Liver (tissue), 8 donors: ENCODE measurements at regions not wholly inside any gene's neighbourhood (a gene's known extent, or its start where the extent isn't known, plus 50 kb on each side); places are given as distances from the start of the nearest gene placed in this dataset.

ENCODE experiments used
- DNase-seq: peaks from one replicate; pipeline ENCODE4 v3.0.0-alpha.2; 2017; ENCODE audit warnings: low spot score
- H3K27ac ChIP-seq, 2 donors: one replicate each; pipeline ENCODE4 v1.7.0; 2013; ENCODE audit warnings: inconsistent platforms in 2 of 2, low read length in 2 of 2, control low read depth in 1 of 2, low read depth in 1 of 2, mild to moderate bottlenecking in 1 of 2
- H3K27me3 ChIP-seq, 4 donors: one replicate each; pipeline versions ENCODE4 v1.6.1 to v1.7.0; 2013; ENCODE audit warnings: low read length in 3 of 4, inconsistent platforms in 1 of 4, mild to moderate bottlenecking in 1 of 4, moderate library complexity in 1 of 4; ENCODE audit not compliant: control insufficient read depth in 4 of 4, insufficient read depth in 4 of 4
- H3K36me3 ChIP-seq, 4 donors: one replicate each; pipeline versions ENCODE4 v1.6.1 to v1.7.0; 2013; ENCODE audit warnings: low read length in 3 of 4, mild to moderate bottlenecking in 3 of 4, low read depth in 1 of 4, moderate library complexity in 1 of 4; ENCODE audit not compliant: control insufficient read depth in 4 of 4, insufficient read depth in 3 of 4
- H3K4me1 ChIP-seq, 4 donors: one replicate each; pipeline versions ENCODE4 v1.6.1 to v1.7.0; 2013; ENCODE audit warnings: low read length in 3 of 4, mild to moderate bottlenecking in 3 of 4, moderate library complexity in 1 of 4; ENCODE audit not compliant: control insufficient read depth in 4 of 4, insufficient read depth in 4 of 4
- H3K4me3 ChIP-seq, 3 donors: one replicate each; pipeline versions ENCODE4 v1.6.1 to v1.7.0; 2013; ENCODE audit warnings: low read length in 3 of 3, control low read depth in 1 of 3, low read depth in 1 of 3, mild to moderate bottlenecking in 1 of 3
- H3K9ac ChIP-seq, 2 donors: one replicate each; pipeline ENCODE4 v1.7.0; 2013; ENCODE audit warnings: low read length in 2 of 2, mild to moderate bottlenecking in 2 of 2, moderate library complexity in 2 of 2, control low read depth in 1 of 2, low read depth in 1 of 2
- H3K9me3 ChIP-seq, 4 donors: one replicate each; pipeline versions ENCODE4 v1.6.1 to v1.7.0; 2013; ENCODE audit warnings: low read length in 3 of 4; ENCODE audit not compliant: control insufficient read depth in 4 of 4
- ATF3 ChIP-seq: IDR thresholded peaks from 2 replicates; pipeline ENCODE4 v1.6.1; 2016; ENCODE audit warnings: antibody characterized with exemption
- CTCF ChIP-seq: fragments of 150-350 bp; IDR thresholded peaks from 2 replicates; pipeline ENCODE4 v1.5.1; 2017; ENCODE audit warnings: improper control_type of control experiment, low read depth, low read length; ENCODE audit not compliant: missing input control
- EGR1 ChIP-seq, 2 donors: IDR thresholded peaks; 2 replicates each; pipeline ENCODE4 v1.6.1; 2016 to 2018; ENCODE audit warnings: antibody characterized with exemption in 2 of 2, low read depth in 2 of 2
- FOXA1 ChIP-seq: IDR thresholded peaks from 2 replicates; pipeline ENCODE4 v1.6.1; 2016; ENCODE audit warnings: antibody characterized with exemption
- FOXA2 ChIP-seq: IDR thresholded peaks from 2 replicates; pipeline ENCODE4 v1.6.1; 2016; ENCODE audit warnings: antibody characterized with exemption
- GABPA ChIP-seq, 2 donors: IDR thresholded peaks in 1 of 2; conservative IDR thresholded peaks in 1 of 2; 2 replicates each; pipeline ENCODE4 v1.6.1; 2016; ENCODE audit warnings: antibody characterized with exemption in 2 of 2, mild to moderate bottlenecking in 1 of 2, moderate library complexity in 1 of 2
- HNF4A ChIP-seq, 2 donors: conservative IDR thresholded peaks; 2 replicates each; pipeline ENCODE4 v1.6.1; 2016; ENCODE audit warnings: antibody characterized with exemption in 2 of 2, mild to moderate bottlenecking in 2 of 2
- HNF4G ChIP-seq: IDR thresholded peaks from 2 replicates; pipeline ENCODE4 v1.6.1; 2016; ENCODE audit warnings: antibody characterized with exemption
- JUND ChIP-seq, 2 donors: IDR thresholded peaks; 2 replicates each; pipeline ENCODE4 v1.6.1; 2016; ENCODE audit warnings: antibody characterized with exemption in 2 of 2
- MAX ChIP-seq: IDR thresholded peaks from 2 replicates; pipeline ENCODE4 v1.6.1; 2016; ENCODE audit warnings: antibody characterized with exemption
- NR2F2 ChIP-seq: IDR thresholded peaks from 2 replicates; pipeline ENCODE4 v1.6.1; 2016; ENCODE audit warnings: antibody characterized with exemption
- RAD21 ChIP-seq, 2 donors: IDR thresholded peaks; 2 replicates each; pipeline ENCODE4 v1.6.1; 2016; ENCODE audit warnings: antibody characterized with exemption in 2 of 2, mild to moderate bottlenecking in 2 of 2
- RXRA ChIP-seq, 2 donors: IDR thresholded peaks; 2 replicates each; pipeline ENCODE4 v1.6.1; 2017 to 2018; ENCODE audit warnings: antibody characterized with exemption in 2 of 2, mild to moderate bottlenecking in 1 of 2
- SP1 ChIP-seq: IDR thresholded peaks from 2 replicates; pipeline ENCODE4 v1.6.1; 2018; ENCODE audit warnings: antibody characterized with exemption, mild to moderate bottlenecking
- TAF1 ChIP-seq: conservative IDR thresholded peaks from 2 replicates; pipeline ENCODE4 v1.6.1; 2016; ENCODE audit warnings: antibody characterized with exemption, mild to moderate bottlenecking
- YY1 ChIP-seq: IDR thresholded peaks from 2 replicates; pipeline ENCODE4 v1.6.1; 2016; ENCODE audit warnings: antibody characterized with exemption, mild to moderate bottlenecking
- ZBTB33 ChIP-seq: IDR thresholded peaks from 2 replicates; pipeline ENCODE4 v1.6.1; 2016; ENCODE audit warnings: antibody characterized with exemption
- WGBS: extraction: QIAGEN DNeasy Blood & Tissue Kit; methylation state at CpG from one replicate; pipeline ENCODE4 v1.1.7; 2013; 5-methylcytosine and 5-hydroxymethylcytosine counted together
- TF ChIP-seq, protein P1 (sequence below): IDR thresholded peaks from 2 replicates; pipeline ENCODE4 v1.6.1; 2016; ENCODE audit warnings: antibody characterized with exemption, mild to moderate bottlenecking
- donor health status: healthy.
- donor health status: healthy.
- donor health status: healthy.
- donor health status: healthy.
- donor health status: healthy.

GRCh38 chr15:39330061-39330460 is 250.8 kb upstream of the THBS1 start:
- TF ChIP-seq FOXA2 (no peak), SP1 (no peak), GABPA (IDR thresholded peaks at IDR 0.05 in 1 of 2, conservative IDR thresholded peaks at IDR 0.05 in 1 of 2) (no peak), HNF4G (no peak), HNF4A (conservative IDR thresholded peaks at IDR 0.05) (no peak), ATF3 (no peak), EGR1 (IDR thresholded peaks at IDR 0.05; ENCODE audit: low read depth in 2 of 2) (no peak)
- TF ChIP-seq, protein P1, sequence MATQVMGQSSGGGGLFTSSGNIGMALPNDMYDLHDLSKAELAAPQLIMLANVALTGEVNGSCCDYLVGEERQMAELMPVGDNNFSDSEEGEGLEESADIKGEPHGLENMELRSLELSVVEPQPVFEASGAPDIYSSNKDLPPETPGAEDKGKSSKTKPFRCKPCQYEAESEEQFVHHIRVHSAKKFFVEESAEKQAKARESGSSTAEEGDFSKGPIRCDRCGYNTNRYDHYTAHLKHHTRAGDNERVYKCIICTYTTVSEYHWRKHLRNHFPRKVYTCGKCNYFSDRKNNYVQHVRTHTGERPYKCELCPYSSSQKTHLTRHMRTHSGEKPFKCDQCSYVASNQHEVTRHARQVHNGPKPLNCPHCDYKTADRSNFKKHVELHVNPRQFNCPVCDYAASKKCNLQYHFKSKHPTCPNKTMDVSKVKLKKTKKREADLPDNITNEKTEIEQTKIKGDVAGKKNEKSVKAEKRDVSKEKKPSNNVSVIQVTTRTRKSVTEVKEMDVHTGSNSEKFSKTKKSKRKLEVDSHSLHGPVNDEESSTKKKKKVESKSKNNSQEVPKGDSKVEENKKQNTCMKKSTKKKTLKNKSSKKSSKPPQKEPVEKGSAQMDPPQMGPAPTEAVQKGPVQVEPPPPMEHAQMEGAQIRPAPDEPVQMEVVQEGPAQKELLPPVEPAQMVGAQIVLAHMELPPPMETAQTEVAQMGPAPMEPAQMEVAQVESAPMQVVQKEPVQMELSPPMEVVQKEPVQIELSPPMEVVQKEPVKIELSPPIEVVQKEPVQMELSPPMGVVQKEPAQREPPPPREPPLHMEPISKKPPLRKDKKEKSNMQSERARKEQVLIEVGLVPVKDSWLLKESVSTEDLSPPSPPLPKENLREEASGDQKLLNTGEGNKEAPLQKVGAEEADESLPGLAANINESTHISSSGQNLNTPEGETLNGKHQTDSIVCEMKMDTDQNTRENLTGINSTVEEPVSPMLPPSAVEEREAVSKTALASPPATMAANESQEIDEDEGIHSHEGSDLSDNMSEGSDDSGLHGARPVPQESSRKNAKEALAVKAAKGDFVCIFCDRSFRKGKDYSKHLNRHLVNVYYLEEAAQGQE: no peak
- WGBS: 86% methylated on average over 6 of the region's 6 CpGs
- no peak overlapping the region for H3K9ac ChIP-seq

GRCh38 chr15:39331584-39331983 is 249.3 kb upstream of the THBS1 start:
- no peak overlapping the region for H3K27ac ChIP-seq
- no peak for DNase-seq
- no peak overlapping the region for H3K9ac ChIP-seq
- peaks cover 3 to 20% (median 11%) of the 10 kb centered on the region in 4 donors for H3K4me1 ChIP-seq
- no peaks in the 10 kb centered on the region for H3K9me3 ChIP-seq
- WGBS: 84% methylated on average over 3 of the region's 3 CpGs
- no peak for TF ChIP-seq MAX
- no peak for TF ChIP-seq ZBTB33
- no peak for TF ChIP-seq RAD21 (IDR thresholded peaks at IDR 0.05)
- TF ChIP-seq HNF4A (conservative IDR thresholded peaks at IDR 0.05): no peak
- TF ChIP-seq RXRA (IDR thresholded peaks at IDR 0.05): no peak
- no peak for TF ChIP-seq NR2F2
- no peak for TF ChIP-seq TAF1
- no peak for TF ChIP-seq GABPA (IDR thresholded peaks at IDR 0.05 in 1 of 2, conservative IDR thresholded peaks at IDR 0.05 in 1 of 2)
- TF ChIP-seq FOXA1: no peak
- TF ChIP-seq FOXA2: no peak
- TF ChIP-seq, protein P1: no peak
- TF ChIP-seq HNF4G: no peak
- no peak for TF ChIP-seq CTCF
- no peak for TF ChIP-seq YY1
- TF ChIP-seq ATF3: no peak
- no peak for TF ChIP-seq JUND (IDR thresholded peaks at IDR 0.05)
- no peak for TF ChIP-seq SP1
- no peaks in the 10 kb centered on the region for H3K36me3 ChIP-seq
- H3K27me3 ChIP-seq: no peaks in the 10 kb centered on the region
- H3K4me3 ChIP-seq: no peak overlapping the region

More at GRCh38 chr15:39330061-39330460, 250.8 kb upstream of the THBS1 start:
- Histone ChIP-seq H3K9me3 (no peaks in the 10 kb centered on the region), H3K27me3 (no peaks in the 10 kb centered on the region), H3K4me1 (peaks cover 3 to 20% (median 11%) of the 10 kb centered on the region in 4 donors), H3K36me3 (no peaks in the 10 kb centered on the region), H3K27ac (no peak overlapping the region), H3K4me3 (no peak overlapping the region)
- no peak for DNase-seq
